ENCODE measurements at regions not wholly inside any gene's neighbourhood (a gene's known extent, or its start where the extent isn't known, plus 50 kb on each side); places are given as distances from the start of the nearest gene placed in this dataset.

DNA sequence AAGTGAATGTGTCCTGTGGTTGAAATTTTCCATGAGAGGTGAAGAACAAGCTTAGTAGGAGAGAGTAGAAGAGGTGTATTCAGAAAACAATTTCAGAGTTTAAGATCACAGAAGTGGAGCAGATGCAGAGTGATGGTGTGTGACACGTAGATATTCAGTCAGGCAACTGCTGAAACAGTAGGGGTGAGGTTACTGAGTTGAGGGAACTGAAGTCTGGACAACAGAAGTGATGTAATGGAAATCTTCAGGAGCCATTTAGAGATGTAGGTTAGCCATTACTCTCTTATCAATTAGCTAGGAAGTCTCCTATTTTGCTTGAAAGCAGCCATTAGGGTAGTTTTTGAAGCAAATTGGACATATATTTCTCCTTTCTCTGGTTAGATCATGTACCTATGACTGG lies 584.4 kb downstream of the PKHD1 start:
- no peaks in the 10 kb centered on the region for H3K36me3 ChIP-seq
- intact Hi-C loops (cut with DNase I): no loop called here
- no peak overlapping the region for H3K27ac ChIP-seq
- no peaks in the 10 kb centered on the region for H3K9me3 ChIP-seq
- no peaks in the 10 kb centered on the region for H3K4me1 ChIP-seq
- no peak for DNase-seq (ENCODE audit: extremely low spot score in 2 of 2)
- H3K27me3 ChIP-seq: no peaks in the 10 kb centered on the region
- no peak overlapping the region for H3K4me3 ChIP-seq
- TF ChIP-seq CTCF (IDR thresholded peaks at IDR 0.05) (no peak), POLR2A (IDR thresholded peaks at IDR 0.05) (no peak), POLR2AphosphoS5 (IDR thresholded peaks at IDR 0.05; ENCODE audit: insufficient read depth in 1 of 2, low read depth in 1 of 2) (no peak)

GRCh38 chr6:51505434-51505833 lies 582.0 kb downstream of the PKHD1 start:
- no peak overlapping the region for H3K27ac ChIP-seq
- no peak for DNase-seq (ENCODE audit: extremely low spot score in 2 of 2)
- no peaks in the 10 kb centered on the region for H3K36me3 ChIP-seq
- H3K4me1 ChIP-seq: no peaks in the 10 kb centered on the region
- TF ChIP-seq POLR2A (IDR thresholded peaks at IDR 0.05) (no peak), POLR2AphosphoS5 (IDR thresholded peaks at IDR 0.05; ENCODE audit: insufficient read depth in 1 of 2, low read depth in 1 of 2) (no peak), CTCF (IDR thresholded peaks at IDR 0.05) (no peak)
- H3K9me3 ChIP-seq: no peaks in the 10 kb centered on the region
- no peak overlapping the region for H3K4me3 ChIP-seq
- intact Hi-C loops (cut with DNase I): no loop called here
- no peaks in the 10 kb centered on the region for H3K27me3 ChIP-seq

DNA sequence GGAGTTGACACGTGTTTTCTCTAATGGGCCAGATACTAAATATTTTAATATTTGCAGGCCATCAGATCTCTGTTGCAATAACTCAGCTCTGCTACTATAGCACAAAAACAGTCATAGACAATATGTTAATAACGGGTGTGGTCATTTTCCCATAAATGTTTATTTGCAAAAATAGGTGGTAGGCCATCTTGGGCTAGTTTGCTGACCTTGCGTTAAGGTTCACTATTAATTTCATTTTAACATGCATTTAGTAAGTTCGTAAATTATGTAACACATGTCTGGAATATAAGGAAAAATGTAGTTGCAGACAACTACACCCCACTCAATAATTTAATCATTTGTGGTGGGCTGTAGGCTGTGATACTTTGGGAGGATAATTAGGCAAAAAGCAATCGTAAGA lies 577.8 kb downstream of the PKHD1 start:
- TF ChIP-seq CTCF (IDR thresholded peaks at IDR 0.05): no peak
- no peak for TF ChIP-seq POLR2A (IDR thresholded peaks at IDR 0.05)
- TF ChIP-seq POLR2AphosphoS5 (IDR thresholded peaks at IDR 0.05; ENCODE audit: insufficient read depth in 1 of 2, low read depth in 1 of 2): no peak
- intact Hi-C loops (cut with DNase I): no loop called here
- Histone ChIP-seq H3K4me3 (no peak overlapping the region), H3K27me3 (no peaks in the 10 kb centered on the region), H3K27ac (no peak overlapping the region), H3K4me1 (no peaks in the 10 kb centered on the region), H3K36me3 (no peaks in the 10 kb centered on the region), H3K9me3 (no peaks in the 10 kb centered on the region)
- DNase-seq (ENCODE audit: extremely low spot score in 2 of 2): no peak

GRCh38 chr6:51511081-51511480 lies 576.3 kb downstream of the PKHD1 start:
- Histone ChIP-seq H3K27me3 (no peaks in the 10 kb centered on the region), H3K4me3 (no peak overlapping the region), H3K27ac (no peak overlapping the region), H3K36me3 (no peaks in the 10 kb centered on the region), H3K9me3 (no peaks in the 10 kb centered on the region), H3K4me1 (no peaks in the 10 kb centered on the region)
- TF ChIP-seq CTCF (IDR thresholded peaks at IDR 0.05) (no peak), POLR2A (IDR thresholded peaks at IDR 0.05) (no peak), POLR2AphosphoS5 (IDR thresholded peaks at IDR 0.05; ENCODE audit: insufficient read depth in 1 of 2, low read depth in 1 of 2) (no peak)
- intact Hi-C loops (cut with DNase I): no loop called here
- DNase-seq (ENCODE audit: extremely low spot score in 2 of 2): no peak

- no peaks in the 10 kb centered on the region for H3K27me3 ChIP-seq
- TF ChIP-seq POLR2A (IDR thresholded peaks at IDR 0.05) (no peak), POLR2AphosphoS5 (IDR thresholded peaks at IDR 0.05; ENCODE audit: insufficient read depth in 1 of 2, low read depth in 1 of 2) (peak in 1 of 2 donors; percentile 79), CTCF (IDR thresholded peaks at IDR 0.05) (no peak)
- H3K27ac ChIP-seq: no peak overlapping the region
- DNase-seq (ENCODE audit: extremely low spot score in 2 of 2): no peak
- intact Hi-C loops (cut with DNase I): no loop called here
- H3K4me3 ChIP-seq: no peak overlapping the region
- no peaks in the 10 kb centered on the region for H3K9me3 ChIP-seq
- H3K4me1 ChIP-seq: no peaks in the 10 kb centered on the region
- H3K36me3 ChIP-seq: no peaks in the 10 kb centered on the region
Observed at GRCh38 chr6:51513891-51514747, 573.3 kb downstream of the PKHD1 start.

Measured in vagina (tissue), 2 donors.